ENCODE measurements at regions not wholly inside any gene's neighbourhood (a gene's known extent, or its start where the extent isn't known, plus 50 kb on each side); places are given as distances from the start of the nearest gene placed in this dataset.
"Not testable (repeated sequence)": the region's sequence is repeated elsewhere in the genome, so short reads cannot be mapped to it uniquely, and the experiment has no call there.

DNA sequence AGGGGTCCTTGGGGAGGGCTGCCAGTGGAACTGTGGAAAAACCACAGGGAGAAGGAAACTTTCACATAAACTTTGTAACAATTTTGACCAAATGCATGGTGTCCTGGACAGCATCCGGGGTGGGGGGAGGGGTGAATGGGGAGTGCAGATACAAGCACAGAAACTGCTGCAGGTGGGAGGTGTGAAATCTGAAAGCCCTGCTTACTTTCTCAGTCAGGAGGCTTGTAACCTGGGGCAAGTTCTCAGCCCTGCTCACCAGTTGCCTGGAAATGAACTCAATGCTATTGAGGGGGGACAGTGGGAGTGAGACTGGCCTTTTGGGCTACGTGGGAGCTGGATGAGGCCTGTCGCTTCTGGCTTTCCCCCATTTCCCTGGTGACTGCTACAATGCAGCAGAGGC lies 694.5 kb upstream of the ZNF608 start:
- Mint-ChIP-seq H3K4me3 (no peak overlapping the region), H3K27me3 (no peaks in the 10 kb centered on the region), H3K9me3 (peaks cover 48% of the 10 kb centered on the region), H3K4me1 (no peaks in the 10 kb centered on the region), H3K27ac (no peak overlapping the region), H3K36me3 (no peaks in the 10 kb centered on the region)
- no peak for DNase-seq
- CTCF ChIA-PET = interaction anchor here (0.6 kb wide), 1 partner anchor 1000 kb away, joined by 3 read pairs; no protein-coding TSS in a partner anchor

GRCh38 chr5:125446986-125447385 lies 700.5 kb upstream of the ZNF608 start:
- Mint-ChIP-seq H3K4me3 (no peak overlapping the region), H3K27ac (no peak overlapping the region), H3K36me3 (no peaks in the 10 kb centered on the region), H3K4me1 (no peaks in the 10 kb centered on the region), H3K9me3 (peaks cover 30% of the 10 kb centered on the region), H3K27me3 (no peaks in the 10 kb centered on the region)
- no peak for DNase-seq
- CTCF ChIA-PET = no interaction called here

GRCh38 chr5:125450771-125451170 lies 704.3 kb upstream of the ZNF608 start:
- Mint-ChIP-seq H3K36me3 (no peaks in the 10 kb centered on the region), H3K4me3 (no peak overlapping the region), H3K27me3 (no peaks in the 10 kb centered on the region), H3K27ac (no peak overlapping the region), H3K4me1 (no peaks in the 10 kb centered on the region), H3K9me3 (peaks cover 17% of the 10 kb centered on the region)
- CTCF ChIA-PET = no interaction called here
- no peak for DNase-seq

DNA sequence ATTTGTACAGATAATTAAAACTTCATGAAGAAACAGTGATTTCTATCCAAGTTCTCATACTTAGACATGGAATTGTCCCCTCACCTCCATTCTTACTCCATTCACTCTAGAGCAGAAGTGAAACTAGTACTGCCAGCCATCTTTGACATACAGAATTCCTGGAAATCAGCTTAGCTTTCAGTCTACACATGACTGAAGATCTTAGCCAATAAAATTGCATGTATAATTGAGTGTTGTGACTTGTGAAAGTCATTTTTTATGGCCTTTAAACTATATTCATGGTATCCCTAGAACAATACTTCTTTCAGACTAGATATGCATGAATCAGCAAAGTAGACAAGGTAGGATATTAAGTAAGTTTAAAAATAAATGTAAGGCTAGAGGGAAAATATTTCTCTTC lies 705.2 kb upstream of the ZNF608 start:
- no peak for DNase-seq
- Mint-ChIP-seq H3K4me3 (no peak overlapping the region), H3K27me3 (no peaks in the 10 kb centered on the region), H3K27ac (no peak overlapping the region), H3K36me3 (no peaks in the 10 kb centered on the region), H3K9me3 (peaks cover 20% of the 10 kb centered on the region), H3K4me1 (no peaks in the 10 kb centered on the region)
- CTCF ChIA-PET = no interaction called here

- H3K27ac Mint-ChIP-seq = no peak overlapping the region
- peaks cover 25% of the 10 kb centered on the region for H3K9me3 Mint-ChIP-seq
- H3K36me3 Mint-ChIP-seq = no peaks in the 10 kb centered on the region
- no peaks in the 10 kb centered on the region for H3K27me3 Mint-ChIP-seq
- no peak overlapping the region for H3K4me3 Mint-ChIP-seq
- no peaks in the 10 kb centered on the region for H3K4me1 Mint-ChIP-seq
- DNase-seq = no peak
- CTCF ChIA-PET = no interaction called here
Observed at GRCh38 chr5:125452991-125453390, 706.6 kb upstream of the ZNF608 start.

DNA sequence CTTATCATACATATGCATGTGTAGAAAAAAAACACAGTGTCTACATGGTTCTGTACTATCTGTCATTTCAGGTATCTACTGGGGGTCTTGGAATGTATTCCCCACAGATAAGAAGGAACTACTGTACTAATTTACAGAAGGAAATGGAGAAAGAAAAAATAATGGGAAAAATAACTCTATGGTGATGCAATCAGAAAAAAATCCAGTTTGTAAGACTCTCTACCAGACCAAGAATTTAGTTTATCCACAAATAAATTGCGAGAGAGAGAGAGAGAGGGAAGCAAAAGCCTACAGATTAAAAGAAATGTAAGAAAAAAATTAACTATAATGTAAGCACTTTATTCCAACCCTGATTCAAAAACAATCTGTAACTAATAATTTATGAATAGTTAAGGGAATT lies 708.6 kb upstream of the ZNF608 start:
- no peaks in the 10 kb centered on the region for H3K27me3 Mint-ChIP-seq
- H3K4me1 Mint-ChIP-seq = no peaks in the 10 kb centered on the region
- no peak for DNase-seq
- no peak overlapping the region for H3K4me3 Mint-ChIP-seq
- H3K27ac Mint-ChIP-seq = no peak overlapping the region
- CTCF ChIA-PET = no interaction called here
- H3K9me3 Mint-ChIP-seq = peaks cover 28% of the 10 kb centered on the region
- no peaks in the 10 kb centered on the region for H3K36me3 Mint-ChIP-seq

DNA sequence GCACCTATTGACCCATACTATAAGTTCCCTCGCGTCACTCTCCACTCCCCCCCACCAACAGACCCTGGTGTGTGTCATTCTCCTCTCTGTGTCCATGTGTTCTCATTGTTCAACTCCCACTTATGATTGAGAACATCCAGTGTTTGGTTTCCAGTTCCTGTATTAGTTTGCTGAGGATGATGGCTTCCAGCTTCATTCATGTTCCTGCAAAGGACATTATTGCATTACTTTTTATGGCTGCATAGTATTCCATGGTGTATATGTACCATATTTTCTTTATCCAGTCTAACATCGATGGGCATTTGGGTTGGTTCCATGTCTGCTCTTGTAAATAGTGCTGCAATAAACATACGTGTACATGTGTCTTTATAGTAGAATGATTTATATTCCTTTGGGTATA lies 709.6 kb upstream of the ZNF608 start:
- H3K9me3 Mint-ChIP-seq = peaks cover 28% of the 10 kb centered on the region
- CTCF ChIA-PET, DNase-seq, H3K4me3 Mint-ChIP-seq, H3K4me1 Mint-ChIP-seq, H3K27me3 Mint-ChIP-seq, H3K36me3 Mint-ChIP-seq, H3K27ac Mint-ChIP-seq: not testable (repeated sequence)

DNA sequence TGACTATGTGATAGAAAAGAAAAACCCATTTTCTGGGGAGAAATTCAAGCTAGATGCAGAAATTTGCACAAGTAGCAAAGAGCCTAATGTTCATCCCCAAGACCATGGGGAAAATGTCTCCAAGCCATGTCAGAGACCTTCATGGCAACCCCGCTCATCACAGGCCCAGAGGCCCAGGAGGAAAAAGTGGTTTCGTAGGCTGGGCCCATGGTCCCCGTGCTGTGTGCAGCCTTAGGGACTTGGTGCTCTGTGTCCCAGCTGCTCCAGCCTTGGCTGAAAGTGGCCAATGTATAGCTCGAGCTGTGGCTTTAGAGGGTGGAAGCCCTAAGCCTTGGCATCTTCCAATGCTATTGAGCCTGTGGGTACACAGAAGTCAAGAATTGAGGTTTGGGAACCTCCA lies 711.2 kb upstream of the ZNF608 start:
- no peak for DNase-seq
- Mint-ChIP-seq H3K27ac (no peak overlapping the region), H3K9me3 (peaks cover 24% of the 10 kb centered on the region), H3K27me3 (no peaks in the 10 kb centered on the region), H3K4me3 (no peak overlapping the region), H3K4me1 (no peaks in the 10 kb centered on the region), H3K36me3 (no peaks in the 10 kb centered on the region)
- CTCF ChIA-PET = no interaction called here

- H3K36me3 Mint-ChIP-seq, H3K27me3 Mint-ChIP-seq, CTCF ChIA-PET, H3K27ac Mint-ChIP-seq, DNase-seq, H3K4me1 Mint-ChIP-seq, H3K4me3 Mint-ChIP-seq: not testable (repeated sequence)
- peaks cover 13% of the 10 kb centered on the region for H3K9me3 Mint-ChIP-seq
Observed at GRCh38 chr5:125458949-125459348, 712.5 kb upstream of the ZNF608 start.

- H3K9me3 Mint-ChIP-seq = peaks cover 12% of the 10 kb centered on the region
- no peak overlapping the region for H3K4me3 Mint-ChIP-seq
- no peak for DNase-seq
- H3K27ac Mint-ChIP-seq = no peak overlapping the region
- no peaks in the 10 kb centered on the region for H3K36me3 Mint-ChIP-seq
- CTCF ChIA-PET = no interaction called here
- no peaks in the 10 kb centered on the region for H3K27me3 Mint-ChIP-seq
- H3K4me1 Mint-ChIP-seq = no peaks in the 10 kb centered on the region
Observed at GRCh38 chr5:125461641-125462072, 715.2 kb upstream of the ZNF608 start.

GRCh38 chr5:125463466-125464092 lies 717.1 kb upstream of the ZNF608 start:
- CTCF ChIA-PET = no interaction called here
- H3K36me3 Mint-ChIP-seq = no peaks in the 10 kb centered on the region
- H3K27ac Mint-ChIP-seq = no peak overlapping the region
- H3K27me3 Mint-ChIP-seq = no peaks in the 10 kb centered on the region
- no peak overlapping the region for H3K4me3 Mint-ChIP-seq
- no peak for DNase-seq
- H3K4me1 Mint-ChIP-seq = no peaks in the 10 kb centered on the region
- peaks cover 7% of the 10 kb centered on the region for H3K9me3 Mint-ChIP-seq

GRCh38 chr5:125464847-125465432 lies 718.5 kb upstream of the ZNF608 start:
- Mint-ChIP-seq H3K27me3 (no peaks in the 10 kb centered on the region), H3K9me3 (peaks cover 6% of the 10 kb centered on the region), H3K36me3 (no peaks in the 10 kb centered on the region), H3K4me3 (no peak overlapping the region), H3K27ac (no peak overlapping the region), H3K4me1 (no peaks in the 10 kb centered on the region)
- DNase-seq = no peak
- CTCF ChIA-PET = no interaction called here

DNA sequence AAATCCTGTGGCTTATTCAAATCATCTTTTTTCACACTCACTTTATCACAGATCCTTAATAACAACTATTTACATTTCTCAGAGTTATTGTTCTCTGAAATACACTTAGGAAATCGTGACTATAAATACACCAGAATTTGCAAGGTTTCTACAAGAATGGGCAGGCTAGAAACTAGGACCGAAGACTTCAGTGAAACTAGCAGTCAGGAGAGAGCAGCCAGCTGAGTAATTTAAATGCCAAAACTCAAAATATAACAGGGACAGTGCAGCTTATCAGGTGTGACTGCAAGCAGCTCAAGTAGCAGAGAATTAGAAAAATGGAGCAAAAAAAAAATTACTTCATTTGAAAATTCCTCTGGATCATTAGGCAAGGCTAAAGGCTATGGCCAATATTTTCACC lies 719.3 kb upstream of the ZNF608 start:
- no peaks in the 10 kb centered on the region for H3K27me3 Mint-ChIP-seq

GRCh38 chr5:125467222-125467621 lies 720.8 kb upstream of the ZNF608 start:
- CTCF ChIA-PET = no interaction called here
- Mint-ChIP-seq H3K9me3 (peaks cover 6% of the 10 kb centered on the region), H3K36me3 (no peaks in the 10 kb centered on the region), H3K4me1 (no peaks in the 10 kb centered on the region), H3K27me3 (no peaks in the 10 kb centered on the region), H3K27ac (no peak overlapping the region), H3K4me3 (no peak overlapping the region)
- no peak for DNase-seq

More for the DNA sequence above, 719.3 kb upstream of the ZNF608 start:
- H3K36me3 Mint-ChIP-seq = no peaks in the 10 kb centered on the region
- no peaks in the 10 kb centered on the region for H3K4me1 Mint-ChIP-seq
- no peak overlapping the region for H3K4me3 Mint-ChIP-seq
- no peak for DNase-seq
- CTCF ChIA-PET = no interaction called here
- peaks cover 6% of the 10 kb centered on the region for H3K9me3 Mint-ChIP-seq
- no peak overlapping the region for H3K27ac Mint-ChIP-seq

DNA sequence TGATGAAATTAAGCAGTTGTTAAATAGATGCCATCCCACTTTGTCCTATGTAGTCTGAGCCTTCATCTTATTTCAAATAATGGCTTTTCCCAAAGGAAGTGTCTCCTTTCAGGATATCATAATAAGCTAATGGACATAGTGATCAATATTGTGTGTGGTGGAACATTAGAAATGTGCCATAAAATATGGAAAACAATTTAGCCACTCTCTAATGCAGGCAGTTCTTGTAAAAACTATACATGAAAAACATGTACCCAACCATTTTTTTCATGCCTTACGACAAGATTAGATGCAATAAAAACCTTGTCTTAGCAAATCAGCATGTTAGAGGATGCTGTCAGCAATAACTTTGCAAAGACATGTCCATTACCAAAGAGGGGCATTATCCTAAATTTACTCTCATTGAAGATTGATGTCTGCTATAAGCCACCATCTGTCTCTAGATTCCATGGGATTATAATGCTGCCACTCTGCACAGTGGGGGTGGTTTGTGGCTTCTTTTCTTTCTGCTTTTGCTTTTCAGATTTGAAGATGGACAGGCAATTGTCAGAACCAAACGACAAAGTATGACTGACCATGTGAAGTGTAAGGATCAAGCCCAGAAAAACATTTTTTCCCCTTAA lies 724.0 kb upstream of the ZNF608 start:
- Mint-ChIP-seq H3K4me3 (no peak overlapping the region), H3K9me3 (peaks cover 4% of the 10 kb centered on the region), H3K27ac (no peak overlapping the region), H3K27me3 (no peaks in the 10 kb centered on the region), H3K36me3 (no peaks in the 10 kb centered on the region), H3K4me1 (no peaks in the 10 kb centered on the region)
- CTCF ChIA-PET = no interaction called here
- no peak for DNase-seq
